GM21825 (cell line): ENCODE measurements at regions not wholly inside any gene's neighbourhood (a gene's known extent, or its start where the extent isn't known, plus 50 kb on each side); places are given as distances from the start of the nearest gene placed in this dataset.
"Not testable (repeated sequence)": the region's sequence is repeated elsewhere in the genome, so short reads cannot be mapped to it uniquely, and the experiment has no call there.

Experiments
- ATAC-seq: cut with Tn5 transposase; IDR thresholded peaks from one replicate; pipeline ENCODE4 v1.9.1; 2021; ENCODE audit warnings: mild to moderate bottlenecking, moderate library complexity; ENCODE audit not compliant: unreplicated experiment

DNA sequence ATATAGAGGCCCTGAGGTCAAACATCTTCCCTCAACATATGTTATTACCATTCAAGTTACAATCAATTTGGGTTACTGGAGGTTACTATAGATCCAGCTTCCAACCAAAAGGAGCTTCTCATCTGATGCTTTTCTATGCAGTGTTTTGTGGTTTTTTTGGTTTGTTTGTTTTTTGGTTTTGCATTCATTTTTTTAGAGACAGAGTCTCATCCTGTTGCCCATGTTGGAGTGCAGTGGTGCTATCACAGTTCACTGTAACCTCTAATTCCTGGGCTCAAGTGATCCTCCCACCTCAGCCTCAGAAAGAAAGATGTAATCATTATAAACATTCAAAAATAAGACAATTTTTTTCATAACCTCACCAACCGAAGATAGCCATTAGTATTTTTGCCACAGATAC is 124.4 kb upstream of the JARID2 start:
- ATAC-seq, result no peak

DNA sequence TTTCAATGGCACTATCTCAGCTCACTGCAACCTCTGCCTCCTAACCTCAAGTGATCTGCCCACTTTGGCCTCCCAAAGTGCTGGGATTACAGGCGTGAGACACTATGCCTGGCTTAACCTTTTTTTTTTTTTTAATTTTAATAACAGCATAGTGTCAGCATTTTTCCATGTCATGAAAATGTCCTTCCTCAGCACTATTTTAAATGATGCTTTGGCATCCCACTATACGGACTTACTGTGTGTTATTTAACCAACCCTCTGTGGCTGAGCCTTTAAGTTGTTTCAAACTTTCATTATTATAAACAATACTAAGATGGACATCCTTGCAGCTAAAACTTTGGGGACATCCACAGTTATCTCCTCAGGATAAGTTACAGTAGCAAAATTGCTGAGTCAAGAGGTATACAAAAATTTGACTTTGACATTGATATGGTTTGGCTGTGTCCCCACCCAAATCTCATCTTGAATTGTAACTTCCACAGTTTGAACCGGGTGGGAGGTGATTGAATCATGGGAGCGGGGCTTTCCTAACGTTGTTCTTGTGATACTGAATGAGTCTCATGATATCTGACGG is 123.8 kb upstream of the JARID2 start:
- no peak for ATAC-seq

DNA sequence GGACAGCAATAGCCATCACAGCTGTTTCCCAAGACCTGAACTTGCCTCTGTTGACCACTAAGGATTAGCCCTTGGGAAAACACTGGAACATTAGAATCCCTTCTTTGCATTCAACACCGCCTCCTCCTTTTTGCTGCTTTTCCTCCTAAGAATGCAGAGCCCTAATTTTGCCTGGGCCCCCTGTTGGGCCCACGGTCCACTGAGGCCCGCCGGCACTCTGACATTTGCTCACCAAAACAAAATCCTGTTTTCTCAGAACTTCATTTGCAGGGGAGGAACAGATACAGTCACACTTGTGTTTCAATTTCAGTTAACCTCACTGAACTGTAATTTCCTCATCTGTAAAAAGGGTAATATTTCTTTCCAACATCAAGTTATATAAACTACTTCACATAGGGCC is 116.0 kb upstream of the JARID2 start:
- no peak for ATAC-seq

DNA sequence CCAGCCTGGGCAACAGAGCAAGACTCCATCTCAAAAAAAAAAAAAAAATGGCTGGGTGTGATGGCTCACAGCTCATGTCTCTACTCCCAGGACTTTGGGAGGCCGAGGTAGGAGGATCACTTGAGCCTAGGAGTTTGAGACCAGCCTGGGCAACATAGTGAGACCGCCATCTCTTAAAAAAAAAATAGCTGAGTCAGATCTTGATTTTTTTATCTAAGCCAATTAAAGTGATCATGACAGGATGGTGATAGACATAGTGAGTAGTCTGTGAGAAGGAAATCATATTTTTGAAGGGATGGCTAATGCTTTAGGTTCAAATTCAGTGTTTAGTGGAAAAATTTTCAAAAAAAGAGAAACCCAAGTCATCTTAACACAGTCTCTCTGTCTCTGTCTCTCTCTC is 114.6 kb upstream of the JARID2 start:
- ATAC-seq, result no peak

DNA sequence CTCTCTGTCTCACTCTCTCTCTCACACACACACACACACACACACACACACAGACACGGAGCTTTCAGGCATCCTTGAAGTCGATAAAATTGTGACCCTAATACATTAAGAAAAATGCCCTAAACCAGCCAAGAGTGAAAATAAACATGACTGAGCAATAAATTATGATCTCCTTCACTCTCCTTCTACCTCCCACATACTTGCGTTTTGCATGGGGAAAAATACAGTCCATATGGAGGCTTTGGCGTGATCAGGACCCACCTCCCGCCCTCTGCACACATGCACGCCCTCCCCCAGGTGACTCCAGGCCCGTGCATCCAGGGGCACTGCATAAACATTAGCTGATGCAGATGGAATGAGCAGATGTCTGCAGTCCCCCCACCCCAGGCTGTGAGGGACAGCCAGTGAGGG is 114.2 kb upstream of the JARID2 start:
- ATAC-seq, result no peak

DNA sequence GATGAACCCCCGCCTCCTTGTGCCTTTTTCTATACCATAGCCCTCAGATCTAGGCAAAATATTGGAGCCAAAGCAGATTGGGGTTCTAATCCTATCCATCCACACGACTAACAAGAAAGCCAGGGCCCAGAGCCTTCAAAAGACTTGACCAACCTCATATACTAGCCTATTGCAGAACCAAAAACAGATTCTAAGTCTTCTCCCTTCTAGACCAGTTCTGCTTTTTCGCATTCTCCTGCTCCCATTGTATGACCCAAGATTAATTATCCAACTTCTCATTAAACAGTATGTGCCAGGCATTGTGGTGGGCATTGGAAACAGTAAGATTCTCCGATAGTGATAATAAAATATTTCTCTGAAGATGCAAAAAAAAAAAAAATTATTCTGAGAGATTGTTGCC is 113.7 kb upstream of the JARID2 start:
- no peak for ATAC-seq

DNA sequence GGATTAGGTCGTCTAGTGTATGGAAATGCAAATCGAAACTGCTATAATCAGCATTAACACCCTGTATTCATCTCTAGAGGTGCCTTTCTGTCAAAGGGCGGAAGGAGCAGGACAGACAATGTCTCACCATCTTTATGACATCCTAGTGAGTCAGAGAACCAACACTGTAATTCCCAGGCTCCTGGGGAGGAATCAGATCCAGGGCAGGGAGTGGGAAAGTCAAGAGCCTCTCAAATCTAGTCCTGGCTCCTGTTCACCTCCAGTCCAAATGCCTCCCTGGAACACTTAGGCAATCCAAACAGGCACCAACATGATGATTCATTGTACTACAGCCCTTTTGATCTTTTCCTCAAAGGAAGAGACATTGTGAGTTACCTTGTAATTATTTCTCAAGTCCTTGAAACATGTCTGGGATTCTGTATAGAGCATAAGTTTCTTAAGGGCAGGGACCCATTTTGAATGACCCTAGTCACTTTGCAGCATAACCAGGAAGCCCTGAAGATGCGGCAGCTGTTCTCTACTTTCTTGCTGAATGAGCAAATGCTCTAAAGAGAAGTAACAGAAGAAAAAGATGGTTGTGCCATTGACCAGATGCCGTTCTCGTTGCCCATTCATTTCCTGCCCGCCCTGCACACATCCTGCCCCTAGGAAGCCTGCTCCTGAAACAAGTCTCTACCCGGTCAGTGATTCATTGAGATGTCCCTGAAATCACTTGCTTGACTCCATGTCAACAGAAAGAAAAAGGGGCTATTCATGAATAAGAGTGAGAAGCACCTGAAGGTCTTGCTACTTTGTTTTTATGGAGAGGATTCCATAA is 112.8 kb upstream of the JARID2 start:
- no peak for ATAC-seq

DNA sequence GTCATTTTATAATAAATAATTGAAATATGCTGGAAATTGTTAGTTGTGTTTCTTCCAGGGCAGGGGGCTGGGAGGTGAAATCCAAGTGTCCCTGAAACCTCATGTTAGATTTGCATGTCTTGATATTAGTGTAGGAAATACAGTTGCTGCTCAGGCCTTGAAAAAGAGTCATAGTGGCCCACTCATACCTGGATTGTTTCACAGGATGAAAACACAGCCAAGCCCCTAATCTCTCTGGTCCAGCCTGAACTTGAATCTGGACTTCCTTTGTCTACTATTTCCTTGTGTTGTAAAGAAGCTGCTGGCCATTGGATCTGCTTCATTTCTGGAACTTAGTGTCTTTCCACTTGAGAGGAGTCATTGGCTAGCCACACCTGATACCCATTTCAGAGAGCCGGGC is 108.8 kb upstream of the JARID2 start:
- ATAC-seq, result no peak

DNA sequence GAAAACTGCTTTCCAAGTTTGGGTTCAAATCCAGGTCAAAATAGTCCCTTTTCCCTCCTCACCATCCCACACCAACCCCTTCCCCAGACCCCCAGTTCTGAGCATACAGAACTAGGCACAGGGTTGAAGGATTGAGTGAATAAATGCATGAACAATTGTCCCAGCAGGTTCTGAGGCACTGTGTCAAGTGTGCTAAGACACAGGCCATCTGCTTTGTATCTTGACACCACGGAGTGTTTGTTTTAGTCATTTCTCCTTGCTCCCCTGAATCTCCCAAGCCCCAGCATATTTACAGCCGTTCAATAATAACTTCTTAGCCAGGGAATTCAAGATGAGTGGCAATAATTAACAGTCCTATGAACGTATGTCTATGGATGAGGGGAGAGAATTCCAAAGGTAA is 102.8 kb upstream of the JARID2 start:
- no peak for ATAC-seq

DNA sequence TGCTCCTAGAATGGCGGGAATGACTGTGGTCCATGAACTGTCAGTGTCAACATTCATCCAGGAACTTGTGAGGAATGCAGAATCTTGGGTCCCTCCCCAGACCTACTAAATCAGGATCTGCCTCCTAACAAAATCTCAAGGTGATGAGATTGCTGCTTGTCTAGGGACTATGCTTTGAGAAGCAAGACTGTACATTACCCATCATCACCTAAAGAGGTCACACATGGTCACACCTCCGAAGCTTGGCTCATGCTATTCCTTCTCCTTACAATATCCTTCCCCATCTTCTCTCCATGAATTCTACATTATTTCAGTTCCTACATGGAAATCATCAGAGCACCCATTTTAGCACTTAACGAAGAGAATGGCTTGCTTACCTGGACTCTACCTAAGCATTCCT is 102.3 kb upstream of the JARID2 start:
- no peak for ATAC-seq

DNA sequence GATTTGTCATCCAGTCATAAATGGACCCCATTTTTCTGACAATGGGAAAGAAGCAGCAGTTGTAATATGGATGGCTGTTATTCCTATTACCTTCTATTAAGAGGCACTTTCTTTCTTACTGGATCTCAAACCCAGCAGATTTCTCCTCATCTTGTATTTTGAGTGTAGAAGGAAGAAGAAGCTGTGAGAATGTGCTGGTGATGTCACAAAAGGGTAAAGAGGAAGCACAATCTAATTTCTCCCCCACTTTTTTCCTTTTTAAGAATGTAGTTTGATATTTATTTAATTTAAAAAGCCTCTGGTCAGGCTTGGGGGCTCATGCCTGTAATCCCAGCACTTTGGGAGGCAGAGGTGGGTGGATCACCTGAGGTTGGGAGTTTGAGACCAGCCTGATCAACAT is 100.0 kb upstream of the JARID2 start:
- no peak for ATAC-seq

DNA sequence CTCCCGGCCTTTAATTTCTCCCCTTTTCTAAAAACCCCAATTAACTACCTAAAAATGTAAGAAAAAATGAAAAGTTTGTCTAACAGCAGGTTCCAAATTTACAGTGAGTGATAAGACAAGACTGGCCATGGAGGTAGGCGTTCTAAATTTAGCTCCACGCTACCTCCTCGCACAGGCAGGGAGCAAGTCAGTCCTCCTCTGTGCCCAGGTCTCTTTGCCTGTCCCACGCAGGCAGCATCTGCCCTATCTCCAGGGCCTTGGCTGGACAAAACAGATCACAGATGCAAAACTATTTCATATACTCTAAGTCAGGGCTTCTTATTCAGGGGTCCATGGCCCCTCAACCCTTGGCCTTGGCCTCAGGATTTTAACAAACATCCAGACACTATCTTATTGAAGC is 98.0 kb upstream of the JARID2 start:
- no peak for ATAC-seq

DNA sequence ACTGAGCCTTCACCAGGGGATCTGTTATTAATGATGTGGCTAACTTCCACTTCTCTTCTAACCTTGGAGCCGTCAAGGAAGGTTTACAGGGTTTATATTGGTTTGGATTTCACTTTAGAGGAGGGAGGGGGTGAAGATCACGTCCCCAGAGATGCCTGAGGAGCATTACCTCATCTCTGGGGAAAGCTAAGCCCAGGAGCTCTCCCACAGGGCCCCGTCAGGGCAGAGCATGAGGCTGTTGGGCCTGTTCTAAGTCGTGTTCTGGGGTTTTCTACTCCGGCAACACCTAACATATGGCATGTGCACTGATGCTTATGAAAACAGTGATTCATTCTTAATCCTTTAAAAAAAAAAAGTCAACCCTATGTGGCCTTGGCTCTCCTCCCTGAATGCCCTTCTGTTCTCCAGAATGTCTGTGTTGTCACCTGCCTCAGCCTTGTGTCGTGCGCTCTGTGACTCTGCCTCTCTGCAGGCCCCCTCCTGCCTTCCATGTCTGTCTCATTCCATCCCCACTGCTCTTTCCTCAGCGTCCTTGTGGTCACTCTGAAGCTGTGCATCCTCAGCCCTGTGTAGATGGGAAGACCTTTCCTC is 97.4 kb upstream of the JARID2 start:
- no peak for ATAC-seq

DNA sequence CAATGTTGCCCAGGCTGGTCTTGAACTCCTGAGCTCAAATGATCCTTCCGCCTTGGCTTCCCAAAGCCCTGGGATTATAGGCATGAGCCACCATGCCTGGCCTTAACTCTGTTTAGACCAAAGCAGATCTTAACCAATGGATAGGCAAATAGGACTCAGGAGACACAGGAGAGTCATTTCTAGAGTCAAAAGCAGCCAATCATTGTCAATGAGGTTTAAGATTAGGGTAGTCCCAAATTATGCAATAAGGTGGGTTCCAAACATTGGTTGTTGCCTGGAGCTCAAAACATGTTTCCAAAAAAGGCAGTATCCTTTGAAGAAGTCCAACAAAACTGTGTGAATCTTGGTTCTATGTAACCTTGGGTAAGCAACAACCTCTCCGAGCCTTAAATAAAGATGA is 95.7 kb upstream of the JARID2 start:
- no peak for ATAC-seq

DNA sequence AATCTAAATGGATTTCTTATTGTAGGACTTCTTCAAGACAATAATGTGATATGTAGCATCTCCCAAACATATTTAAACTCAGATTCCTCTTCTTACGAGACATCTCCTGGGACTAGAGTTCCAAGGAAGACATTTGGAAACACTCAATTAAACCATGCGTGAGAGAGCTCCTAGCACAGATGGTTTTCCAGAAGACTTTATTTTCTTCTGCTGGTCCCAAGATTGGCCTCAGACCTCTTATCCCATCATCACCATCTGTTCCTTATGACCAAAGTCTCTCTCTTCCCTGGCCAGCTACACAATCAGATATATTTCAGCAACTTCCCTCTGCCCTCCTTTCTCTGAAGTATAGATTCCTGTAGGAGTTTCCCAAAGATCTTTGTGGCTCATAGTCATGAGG is 93.2 kb upstream of the JARID2 start:
- no peak for ATAC-seq

DNA sequence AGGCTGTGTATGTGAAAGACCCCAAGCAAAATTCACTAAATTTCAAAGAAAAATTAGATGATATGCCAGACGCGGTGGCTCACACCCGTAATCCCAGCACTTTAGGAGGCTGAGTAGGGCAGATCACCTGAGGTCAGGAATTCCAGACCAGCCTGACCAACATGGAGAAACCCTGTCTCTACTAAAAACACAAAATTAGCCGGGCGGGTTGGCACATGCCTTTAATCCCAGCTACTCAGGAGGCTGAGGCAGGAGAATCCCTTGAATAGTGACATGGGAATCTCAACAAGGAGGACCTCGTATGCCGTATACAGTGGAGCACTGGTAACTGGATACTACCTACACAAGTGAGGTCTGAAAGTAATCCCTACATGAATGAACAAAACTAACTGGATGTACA is 92.7 kb upstream of the JARID2 start:
- ATAC-seq, result no peak

DNA sequence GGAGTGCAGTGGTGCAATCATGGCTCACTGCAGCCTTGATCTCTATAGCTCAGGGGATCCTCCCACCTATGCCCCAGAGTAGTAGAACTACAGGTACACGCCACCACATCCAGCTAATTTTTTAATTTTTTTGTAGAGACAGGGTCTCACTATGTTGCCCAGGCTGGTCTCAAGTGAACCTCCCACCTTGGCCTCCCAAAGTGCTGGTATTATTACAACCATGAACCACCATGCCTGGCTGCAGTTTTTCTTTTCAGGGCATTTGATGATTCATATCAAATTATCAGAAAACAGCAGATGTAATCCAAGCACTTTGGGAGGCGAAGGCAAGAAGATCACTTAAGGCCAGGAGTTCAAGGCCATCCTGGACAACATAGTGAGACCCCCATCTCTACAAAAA is 88.4 kb upstream of the JARID2 start:
- no peak for ATAC-seq

DNA sequence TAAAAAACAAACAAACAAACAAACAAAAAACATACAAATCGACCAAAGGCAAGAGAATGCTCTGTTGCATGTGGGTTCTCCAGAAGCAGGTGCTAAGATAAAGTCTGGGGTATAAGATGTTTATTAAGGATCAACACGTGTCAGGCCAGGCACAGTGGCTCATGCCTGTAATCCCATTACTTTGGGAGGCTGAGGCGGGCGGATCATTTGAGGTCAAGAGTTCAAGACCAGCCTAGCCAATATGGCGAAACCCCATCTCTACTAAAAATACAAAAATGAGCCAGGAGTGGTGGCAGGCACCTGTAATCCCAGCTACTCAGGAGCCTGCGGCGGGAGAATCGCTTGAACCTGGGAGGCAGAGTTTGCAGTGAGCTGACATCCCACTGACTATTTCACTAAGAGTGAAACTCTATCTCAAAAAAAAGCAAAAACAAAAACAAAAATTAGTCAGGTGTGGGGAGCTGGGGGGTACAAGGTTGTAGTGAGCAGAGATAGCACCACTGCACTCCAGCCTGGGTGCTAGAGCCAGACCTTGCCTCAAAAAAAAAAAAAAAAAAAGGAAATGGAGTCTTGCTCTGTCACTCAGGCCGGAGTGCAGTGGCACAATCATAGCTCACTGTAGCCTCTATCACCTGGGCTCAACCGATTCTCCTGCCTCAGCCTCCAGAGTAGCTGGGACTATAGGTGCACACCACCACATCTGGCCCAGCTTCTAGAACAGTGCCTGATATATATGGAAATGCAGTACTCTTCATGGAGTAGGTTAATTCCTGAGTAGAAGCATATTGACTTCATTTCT is 86.8 kb upstream of the JARID2 start:
- no peak for ATAC-seq

DNA sequence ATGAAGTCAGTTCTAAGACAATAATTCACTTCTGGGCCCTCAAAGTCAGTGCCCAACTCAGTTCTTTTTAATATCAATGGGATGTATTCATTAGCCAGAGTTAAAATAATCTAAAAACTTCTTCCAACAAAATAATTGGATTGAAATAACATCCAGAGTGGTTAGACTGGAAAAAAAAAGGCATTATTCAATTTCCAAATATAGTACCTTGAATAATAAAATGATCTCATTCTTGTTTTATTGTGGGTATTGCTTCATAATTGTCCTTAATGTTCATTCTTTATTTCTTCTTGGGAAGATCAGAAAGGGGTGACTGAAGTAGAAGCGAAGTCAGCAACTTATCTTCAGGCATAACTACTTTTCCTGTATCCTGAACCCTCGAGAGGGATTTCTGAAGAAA is 85.1 kb upstream of the JARID2 start:
- no peak for ATAC-seq

DNA sequence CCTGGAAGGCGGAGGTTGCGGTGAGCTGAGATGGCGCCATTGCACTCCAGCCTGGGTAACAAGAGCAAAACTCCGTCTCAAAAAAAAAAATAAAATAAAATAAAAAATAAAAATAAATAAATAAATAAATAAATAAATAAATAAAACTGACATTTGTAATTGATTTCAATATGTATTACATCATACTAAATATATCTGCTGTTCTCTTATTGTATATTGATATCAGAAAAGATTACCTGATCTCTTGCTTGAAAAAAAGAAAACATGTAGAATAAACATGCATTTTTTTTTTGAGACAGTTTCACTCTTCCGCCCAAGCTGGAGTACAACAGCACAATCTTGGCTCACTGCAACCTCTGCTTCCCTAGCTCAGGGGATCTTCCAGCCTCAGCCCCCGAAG is 81.0 kb upstream of the JARID2 start:
- ATAC-seq, result not testable (repeated sequence)

DNA sequence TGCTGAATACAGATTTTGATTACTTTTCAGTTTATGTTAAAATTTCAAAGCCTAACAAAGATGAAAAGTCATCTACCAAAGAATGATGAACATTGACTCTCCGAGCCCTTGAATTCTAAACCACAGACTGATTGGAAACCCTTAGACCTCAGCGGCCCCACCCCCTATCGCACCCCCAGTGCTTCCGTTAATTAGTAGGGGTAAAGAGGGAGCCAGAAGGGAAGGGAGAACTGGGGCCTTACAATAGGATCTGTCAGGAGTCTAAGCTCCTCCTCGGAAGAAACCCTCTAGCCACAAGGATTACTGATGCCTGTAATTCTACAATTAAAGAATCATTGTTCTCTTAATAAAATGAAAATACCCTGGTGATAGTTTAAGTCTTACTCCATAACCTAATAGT is 79.7 kb upstream of the JARID2 start:
- no peak for ATAC-seq

DNA sequence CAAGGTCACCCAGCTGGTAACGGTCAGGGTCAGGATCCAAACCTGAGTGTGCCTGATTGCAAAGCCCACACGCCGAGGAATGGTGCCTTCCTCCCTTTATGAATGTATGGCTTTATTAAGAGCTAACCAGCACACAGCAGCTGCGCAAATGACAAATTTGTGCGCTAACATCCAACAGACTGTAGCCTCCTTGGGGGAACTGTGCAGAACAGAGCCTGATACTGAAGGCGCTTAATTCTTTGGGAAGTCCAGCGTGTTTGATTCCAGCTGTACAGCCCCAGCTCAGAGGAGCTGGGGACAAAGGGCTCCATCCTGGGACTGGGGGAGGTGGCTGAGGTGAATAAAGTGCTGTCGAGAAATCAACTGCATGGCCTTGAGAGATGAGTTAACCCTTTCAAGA is 75.7 kb upstream of the JARID2 start:
- ATAC-seq, result no peak
